ENCODE measurements at regions not wholly inside any gene's neighbourhood (a gene's known extent, or its start where the extent isn't known, plus 50 kb on each side); places are given as distances from the start of the nearest gene placed in this dataset.

DNA sequence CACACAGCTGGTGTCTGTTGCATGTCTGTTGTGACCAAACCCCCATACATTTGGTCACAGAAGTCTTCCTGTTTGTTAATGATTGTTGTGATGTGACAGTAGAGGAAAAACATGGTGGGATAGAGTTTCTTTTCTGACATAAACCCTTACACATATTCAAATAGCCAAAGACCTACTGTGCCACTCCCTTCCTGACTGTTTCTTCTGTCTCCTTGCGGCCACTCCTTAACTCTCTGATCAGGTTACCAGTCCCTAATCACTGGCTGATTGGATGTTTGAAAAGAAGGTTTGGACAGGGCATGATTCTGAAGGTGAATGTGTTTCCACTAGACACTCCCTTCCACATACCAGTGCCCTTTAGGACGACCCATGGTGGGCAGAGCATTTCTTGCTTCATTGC is 101.2 kb downstream of the SCP2D1 start:
- no peaks in the 10 kb centered on the region for H3K27me3 ChIP-seq (ENCODE audit: control insufficient read depth, extremely low read depth, insufficient read depth, low read length)
- no peak overlapping the region for H3K9ac ChIP-seq (ENCODE audit: control insufficient read depth, extremely low read depth, insufficient read depth, low read length)
- no peak overlapping the region for H3K27ac ChIP-seq (ENCODE audit: control insufficient read depth, insufficient read depth, low read length)
- no peaks in the 10 kb centered on the region for H3K9me1 ChIP-seq (ENCODE audit: control insufficient read depth, extremely low read depth, insufficient read depth, low read length)
- H3K4me1 ChIP-seq (ENCODE audit: control insufficient read depth, extremely low read depth, insufficient read depth, low read length): no peaks in the 10 kb centered on the region
- no peaks in the 10 kb centered on the region for H3K79me2 ChIP-seq (ENCODE audit: control insufficient read depth, insufficient read depth, low read length)
- no peak overlapping the region for H3K4me3 ChIP-seq (ENCODE audit: control insufficient read depth in 2 of 3, extremely low read depth in 1 of 3, insufficient read depth in 2 of 3, low read depth in 1 of 3, low read length in 3 of 3)
- dilution Hi-C loops (cut with MboI; ENCODE audit: extremely low pct_ligation_motif_present, low sequenced_read_pairs): no loop called here
- TF ChIP-seq, protein P1, sequence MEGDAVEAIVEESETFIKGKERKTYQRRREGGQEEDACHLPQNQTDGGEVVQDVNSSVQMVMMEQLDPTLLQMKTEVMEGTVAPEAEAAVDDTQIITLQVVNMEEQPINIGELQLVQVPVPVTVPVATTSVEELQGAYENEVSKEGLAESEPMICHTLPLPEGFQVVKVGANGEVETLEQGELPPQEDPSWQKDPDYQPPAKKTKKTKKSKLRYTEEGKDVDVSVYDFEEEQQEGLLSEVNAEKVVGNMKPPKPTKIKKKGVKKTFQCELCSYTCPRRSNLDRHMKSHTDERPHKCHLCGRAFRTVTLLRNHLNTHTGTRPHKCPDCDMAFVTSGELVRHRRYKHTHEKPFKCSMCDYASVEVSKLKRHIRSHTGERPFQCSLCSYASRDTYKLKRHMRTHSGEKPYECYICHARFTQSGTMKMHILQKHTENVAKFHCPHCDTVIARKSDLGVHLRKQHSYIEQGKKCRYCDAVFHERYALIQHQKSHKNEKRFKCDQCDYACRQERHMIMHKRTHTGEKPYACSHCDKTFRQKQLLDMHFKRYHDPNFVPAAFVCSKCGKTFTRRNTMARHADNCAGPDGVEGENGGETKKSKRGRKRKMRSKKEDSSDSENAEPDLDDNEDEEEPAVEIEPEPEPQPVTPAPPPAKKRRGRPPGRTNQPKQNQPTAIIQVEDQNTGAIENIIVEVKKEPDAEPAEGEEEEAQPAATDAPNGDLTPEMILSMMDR (optimal IDR thresholded peaks at IDR 0.05 in 1 of 3, IDR thresholded peaks at IDR 0.05 in 1 of 3, conservative IDR thresholded peaks at IDR 0.05 in 1 of 3; ENCODE audit: extremely low read depth in 1 of 3, insufficient read depth in 2 of 3, low read length in 3 of 3): no peak
- no peak for TF ChIP-seq EZH2 (IDR thresholded peaks at IDR 0.05; ENCODE audit: low read length)
- FAIRE-seq: no peak
- H3K4me2 ChIP-seq (ENCODE audit: control insufficient read depth, extremely low read depth, insufficient read depth, low read depth, low read length): no peak overlapping the region
- no peaks in the 10 kb centered on the region for H4K20me1 ChIP-seq (ENCODE audit: control insufficient read depth, extremely low read depth, insufficient read depth, low read length)
- no peaks in the 10 kb centered on the region for H3K9me3 ChIP-seq (ENCODE audit: control insufficient read depth, low read depth, low read length)
- DNase-seq (ENCODE audit: low read depth, low spot score): no peak
- no peak overlapping the region for H2AFZ ChIP-seq (ENCODE audit: control insufficient read depth, low read length)
- H3K36me3 ChIP-seq (ENCODE audit: control insufficient read depth in 2 of 2, extremely low read depth in 1 of 2, insufficient read depth in 2 of 2, low read length in 2 of 2): no peaks in the 10 kb centered on the region

DNA sequence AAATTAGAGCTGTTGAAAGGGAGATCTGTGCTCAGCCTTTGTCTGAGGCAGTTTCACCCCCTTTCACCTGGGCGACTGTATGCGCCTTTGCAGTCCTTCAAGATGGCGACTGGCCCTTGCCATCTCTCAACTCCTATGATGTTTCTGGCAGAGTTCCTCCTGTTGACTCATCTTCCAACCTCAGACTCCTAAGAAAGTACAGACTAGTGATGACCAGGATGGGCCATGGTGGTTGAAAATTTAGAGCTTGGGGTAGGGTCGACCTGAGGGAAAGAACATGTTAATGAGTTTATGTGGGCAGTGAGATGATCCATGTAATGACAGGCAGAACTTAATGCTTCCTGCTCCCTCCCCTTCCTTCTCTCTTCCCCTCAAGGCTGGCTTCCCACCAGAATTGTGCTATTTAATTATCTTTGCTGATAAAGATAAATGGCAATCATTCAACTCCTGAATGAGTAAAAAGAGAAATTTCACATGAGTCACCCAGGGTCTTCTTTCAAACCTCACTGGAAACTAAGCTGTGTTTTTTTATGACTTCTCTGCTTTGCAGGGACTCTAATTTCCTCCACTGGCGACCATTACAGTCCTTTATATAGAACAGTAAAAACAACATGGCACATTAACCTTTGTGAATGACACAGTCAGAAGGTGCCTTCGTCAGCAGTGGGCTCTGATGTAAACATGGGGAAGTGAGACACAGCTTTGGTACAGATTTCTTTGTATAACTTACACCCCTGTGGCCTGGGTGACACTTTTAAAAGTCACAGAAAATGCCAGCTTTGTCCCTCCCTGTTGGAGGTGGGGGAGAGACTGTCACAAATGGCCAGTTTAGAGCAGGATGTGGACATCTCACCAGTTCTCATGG is 103.5 kb downstream of the SCP2D1 start:
- H3K79me2 ChIP-seq (ENCODE audit: control insufficient read depth, insufficient read depth, low read length): no peaks in the 10 kb centered on the region
- no peak for TF ChIP-seq EZH2 (IDR thresholded peaks at IDR 0.05; ENCODE audit: low read length)
- TF ChIP-seq, protein P1 (optimal IDR thresholded peaks at IDR 0.05 in 1 of 3, IDR thresholded peaks at IDR 0.05 in 1 of 3, conservative IDR thresholded peaks at IDR 0.05 in 1 of 3; ENCODE audit: extremely low read depth in 1 of 3, insufficient read depth in 2 of 3, low read length in 3 of 3): no peak
- H3K4me3 ChIP-seq (ENCODE audit: control insufficient read depth in 2 of 3, extremely low read depth in 1 of 3, insufficient read depth in 2 of 3, low read depth in 1 of 3, low read length in 3 of 3): no peak overlapping the region
- no peaks in the 10 kb centered on the region for H3K9me3 ChIP-seq (ENCODE audit: control insufficient read depth, low read depth, low read length)
- no peaks in the 10 kb centered on the region for H3K4me1 ChIP-seq (ENCODE audit: control insufficient read depth, extremely low read depth, insufficient read depth, low read length)
- H3K9me1 ChIP-seq (ENCODE audit: control insufficient read depth, extremely low read depth, insufficient read depth, low read length): no peaks in the 10 kb centered on the region
- H3K9ac ChIP-seq (ENCODE audit: control insufficient read depth, extremely low read depth, insufficient read depth, low read length): no peak overlapping the region
- H4K20me1 ChIP-seq (ENCODE audit: control insufficient read depth, extremely low read depth, insufficient read depth, low read length): no peaks in the 10 kb centered on the region
- no peak for FAIRE-seq
- DNase-seq (ENCODE audit: low read depth, low spot score): no peak
- dilution Hi-C loops (cut with MboI; ENCODE audit: extremely low pct_ligation_motif_present, low sequenced_read_pairs): no loop called here
- no peaks in the 10 kb centered on the region for H3K36me3 ChIP-seq (ENCODE audit: control insufficient read depth in 2 of 2, extremely low read depth in 1 of 2, insufficient read depth in 2 of 2, low read length in 2 of 2)
- no peak overlapping the region for H2AFZ ChIP-seq (ENCODE audit: control insufficient read depth, low read length)
- no peak overlapping the region for H3K27ac ChIP-seq (ENCODE audit: control insufficient read depth, insufficient read depth, low read length)
- H3K4me2 ChIP-seq (ENCODE audit: control insufficient read depth, extremely low read depth, insufficient read depth, low read depth, low read length): no peak overlapping the region
- no peaks in the 10 kb centered on the region for H3K27me3 ChIP-seq (ENCODE audit: control insufficient read depth, extremely low read depth, insufficient read depth, low read length)
